ENCODE measurements at regions not wholly inside any gene's neighbourhood (a gene's known extent, or its start where the extent isn't known, plus 50 kb on each side); places are given as distances from the start of the nearest gene placed in this dataset.
A peak's percentile ranks its signal among the peaks of the same experiment; 100 is the strongest.

DNA sequence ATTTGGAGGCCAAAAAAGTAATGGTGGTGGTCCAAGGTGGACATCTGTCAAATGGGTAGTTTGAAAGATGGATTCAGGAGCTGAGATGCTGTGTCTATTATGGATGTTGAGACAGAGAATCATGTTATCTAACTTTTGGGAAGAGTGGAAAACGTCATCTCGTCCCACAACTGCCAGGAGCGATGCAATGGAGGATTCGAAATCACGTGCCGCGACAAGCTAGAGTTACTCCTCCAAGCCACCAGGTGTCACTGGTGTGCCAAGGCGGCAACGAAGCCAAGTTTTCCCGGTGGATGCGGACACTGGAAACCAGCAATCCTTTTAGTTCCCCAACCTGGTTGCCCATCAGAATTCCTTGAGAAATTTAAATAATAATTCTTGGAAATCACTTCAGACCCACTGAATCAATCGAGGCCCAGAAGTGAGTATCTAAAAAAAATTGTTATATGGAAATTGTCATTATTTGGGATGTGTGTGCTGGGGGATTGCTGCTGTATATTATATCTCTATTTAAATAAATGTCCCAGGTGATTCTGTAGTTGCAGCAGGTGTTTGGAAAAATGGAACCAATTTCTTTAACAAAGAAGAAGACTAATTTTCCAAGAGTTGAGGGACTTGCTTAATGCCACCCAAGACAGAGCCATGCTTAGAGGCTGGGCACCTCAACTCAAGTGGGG, 206.1 kb downstream of the HAPSTR1 start:
- peak; percentile 63 for DNase-seq (ENCODE audit: low read depth, low spot score)
- no CpG with 5 or more reads among the region's 12 CpGs for WGBS (ENCODE audit: insufficient coverage, insufficient read length)

DNA sequence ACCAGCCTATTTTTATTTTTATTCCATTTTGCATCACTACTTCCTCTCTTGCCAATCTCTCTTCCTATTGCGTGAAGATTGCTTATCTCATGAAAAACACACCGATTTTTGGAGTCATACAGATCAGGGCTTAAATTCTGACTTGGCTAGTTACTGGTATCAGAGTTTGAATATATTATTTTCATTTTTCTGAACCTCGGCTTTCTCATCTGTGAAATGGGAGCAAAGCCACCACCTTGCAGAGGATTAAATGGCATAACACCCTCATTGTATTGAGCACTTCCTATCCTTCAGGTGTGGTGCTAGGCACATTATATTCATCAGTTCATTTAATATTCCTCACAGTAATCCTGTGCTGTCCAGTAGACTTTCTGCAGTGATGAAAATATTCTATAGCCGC, 208.8 kb downstream of the HAPSTR1 start:
- no peak for DNase-seq (ENCODE audit: low read depth, low spot score)

More for the DNA sequence above, 206.1 kb downstream of the HAPSTR1 start:
- H3K4me1 ChIP-seq (ENCODE audit: control insufficient read depth, insufficient read depth, low read length), result no peaks in the 10 kb centered on the region
- no peaks in the 10 kb centered on the region for H3K9me3 ChIP-seq (ENCODE audit: control insufficient read depth, insufficient read depth, low read length)
- H3K27me3 ChIP-seq (ENCODE audit: control insufficient read depth, insufficient read depth, low read length), result no peaks in the 10 kb centered on the region
- H3K27ac ChIP-seq (ENCODE audit: low read length), result no peak overlapping the region
- H3K36me3 ChIP-seq (ENCODE audit: control insufficient read depth, insufficient read depth, low read length), result no peaks in the 10 kb centered on the region
- no peak overlapping the region for H3K4me3 ChIP-seq (ENCODE audit: low read length)

DNA sequence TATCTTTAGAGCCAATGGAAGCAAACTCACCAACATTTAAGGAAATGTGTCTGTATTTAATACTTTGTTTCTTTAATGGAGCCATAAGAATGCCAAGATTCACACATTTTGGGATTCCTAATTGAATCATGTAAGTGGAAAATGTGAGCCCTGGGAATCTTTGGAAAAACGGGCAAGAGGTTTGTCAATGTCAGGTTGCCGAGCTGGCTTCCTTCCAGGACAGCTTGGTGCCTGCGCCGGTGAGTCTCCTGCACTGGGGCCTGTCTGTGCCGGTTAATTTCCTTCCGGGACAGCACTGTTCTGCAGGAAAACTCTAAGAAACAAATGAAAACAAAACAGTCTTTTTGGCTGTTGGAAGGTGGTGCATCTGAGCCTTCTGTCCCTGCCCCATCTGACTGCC, 210.6 kb downstream of the HAPSTR1 start:
- H3K4me3 ChIP-seq (ENCODE audit: low read length), result no peak overlapping the region
- no CpG with 5 or more reads among the region's 6 CpGs for WGBS (ENCODE audit: insufficient coverage, insufficient read length)
- H3K9me3 ChIP-seq (ENCODE audit: control insufficient read depth, insufficient read depth, low read length), result no peaks in the 10 kb centered on the region

More for the DNA sequence above, 208.8 kb downstream of the HAPSTR1 start:
- no CpG with 5 or more reads among the region's 4 CpGs for WGBS (ENCODE audit: insufficient coverage, insufficient read length)
- Histone ChIP-seq H3K36me3 (ENCODE audit: control insufficient read depth, insufficient read depth, low read length) (no peaks in the 10 kb centered on the region), H3K4me1 (ENCODE audit: control insufficient read depth, insufficient read depth, low read length) (no peaks in the 10 kb centered on the region), H3K9me3 (ENCODE audit: control insufficient read depth, insufficient read depth, low read length) (no peaks in the 10 kb centered on the region), H3K4me3 (ENCODE audit: low read length) (no peak overlapping the region), H3K27me3 (ENCODE audit: control insufficient read depth, insufficient read depth, low read length) (no peaks in the 10 kb centered on the region), H3K27ac (ENCODE audit: low read length) (no peak overlapping the region)

DNA sequence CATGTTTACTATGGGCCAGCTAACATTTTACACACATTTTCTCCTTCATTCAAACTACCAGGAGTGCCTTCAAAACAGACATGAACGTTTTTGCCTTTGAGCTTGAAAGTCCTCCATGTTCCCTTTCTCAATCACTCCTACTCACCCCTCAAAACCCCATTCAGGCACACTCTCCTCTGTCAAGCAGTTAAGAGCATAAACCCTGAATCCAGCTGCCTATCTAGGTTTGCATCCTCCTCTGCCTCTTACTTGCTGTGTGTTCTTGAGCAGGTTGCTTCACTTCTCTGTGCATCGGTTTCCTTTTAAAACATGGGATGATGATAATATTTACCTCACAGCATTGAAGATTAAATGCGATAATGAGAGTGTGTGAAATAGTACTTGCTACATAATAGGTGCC, 215.3 kb downstream of the HAPSTR1 start:
- no peaks in the 10 kb centered on the region for H3K4me1 ChIP-seq (ENCODE audit: control insufficient read depth, insufficient read depth, low read length)
- no CpG with 5 or more reads among the region's 3 CpGs for WGBS (ENCODE audit: insufficient coverage, insufficient read length)
- no peaks in the 10 kb centered on the region for H3K9me3 ChIP-seq (ENCODE audit: control insufficient read depth, insufficient read depth, low read length)
- H3K4me3 ChIP-seq (ENCODE audit: low read length), result no peak overlapping the region
- DNase-seq (ENCODE audit: low read depth, low spot score), result no peak
- H3K36me3 ChIP-seq (ENCODE audit: control insufficient read depth, insufficient read depth, low read length), result no peaks in the 10 kb centered on the region
- H3K27ac ChIP-seq (ENCODE audit: low read length), result no peak overlapping the region
- H3K27me3 ChIP-seq (ENCODE audit: control insufficient read depth, insufficient read depth, low read length), result no peaks in the 10 kb centered on the region

More for the DNA sequence above, 210.6 kb downstream of the HAPSTR1 start:
- no peaks in the 10 kb centered on the region for H3K4me1 ChIP-seq (ENCODE audit: control insufficient read depth, insufficient read depth, low read length)
- H3K27me3 ChIP-seq (ENCODE audit: control insufficient read depth, insufficient read depth, low read length), result no peaks in the 10 kb centered on the region
- no peaks in the 10 kb centered on the region for H3K36me3 ChIP-seq (ENCODE audit: control insufficient read depth, insufficient read depth, low read length)
- H3K27ac ChIP-seq (ENCODE audit: low read length), result no peak overlapping the region
- no peak for DNase-seq (ENCODE audit: low read depth, low spot score)

DNA sequence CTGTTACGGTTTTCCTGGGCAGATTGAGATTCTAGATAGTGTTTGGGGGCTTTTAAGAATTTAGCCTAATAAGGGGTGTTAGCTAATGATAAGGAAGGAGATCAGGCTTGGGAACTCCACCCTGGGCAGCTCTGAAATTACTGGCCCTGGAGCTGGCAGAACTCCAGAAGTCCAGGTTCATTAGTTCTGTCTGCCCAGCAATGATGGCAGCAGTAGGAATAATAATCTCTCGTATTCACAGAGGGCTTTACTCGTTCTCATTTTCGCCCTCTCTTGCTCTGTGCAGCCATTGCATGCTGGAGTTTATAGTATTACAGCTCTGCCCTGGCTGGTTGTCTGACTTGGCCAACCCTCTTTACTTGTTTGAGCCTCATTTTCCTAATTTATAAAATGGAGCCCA, 216.0 kb downstream of the HAPSTR1 start:
- Histone ChIP-seq H3K9me3 (ENCODE audit: control insufficient read depth, insufficient read depth, low read length) (no peaks in the 10 kb centered on the region), H3K27ac (ENCODE audit: low read length) (no peak overlapping the region), H3K36me3 (ENCODE audit: control insufficient read depth, insufficient read depth, low read length) (no peaks in the 10 kb centered on the region), H3K4me1 (ENCODE audit: control insufficient read depth, insufficient read depth, low read length) (no peaks in the 10 kb centered on the region), H3K27me3 (ENCODE audit: control insufficient read depth, insufficient read depth, low read length) (no peaks in the 10 kb centered on the region), H3K4me3 (ENCODE audit: low read length) (no peak overlapping the region)
- DNase-seq (ENCODE audit: low read depth, low spot score), result no peak
- no CpG with 5 or more reads among the region's 4 CpGs for WGBS (ENCODE audit: insufficient coverage, insufficient read length)

DNA sequence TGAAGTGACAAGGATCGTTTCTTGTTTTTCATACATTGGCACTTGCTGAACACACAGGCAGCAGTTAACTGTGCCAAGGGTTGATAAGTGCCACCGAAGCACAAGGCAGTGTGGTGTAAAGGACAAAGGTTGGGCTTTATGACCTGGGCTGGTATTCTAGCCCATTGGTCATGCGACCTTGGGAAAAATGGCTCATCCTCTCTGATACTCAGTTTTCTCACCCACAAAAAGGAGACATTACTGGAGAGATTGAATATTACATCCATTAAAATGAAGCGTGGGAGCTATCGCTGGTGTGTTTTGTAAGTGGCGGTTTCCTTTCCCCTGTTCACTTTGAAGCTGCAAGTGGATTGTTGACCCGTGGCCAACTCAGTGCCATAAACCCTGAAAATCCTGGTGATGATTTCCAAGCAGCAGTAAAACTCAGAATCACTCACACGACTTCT, 216.9 kb downstream of the HAPSTR1 start:
- Histone ChIP-seq H3K4me1 (ENCODE audit: control insufficient read depth, insufficient read depth, low read length) (no peaks in the 10 kb centered on the region), H3K4me3 (ENCODE audit: low read length) (no peak overlapping the region), H3K9me3 (ENCODE audit: control insufficient read depth, insufficient read depth, low read length) (no peaks in the 10 kb centered on the region), H3K27me3 (ENCODE audit: control insufficient read depth, insufficient read depth, low read length) (no peaks in the 10 kb centered on the region), H3K36me3 (ENCODE audit: control insufficient read depth, insufficient read depth, low read length) (no peaks in the 10 kb centered on the region), H3K27ac (ENCODE audit: low read length) (no peak overlapping the region)
- DNase-seq (ENCODE audit: low read depth, low spot score), result no peak
- no CpG with 5 or more reads among the region's 8 CpGs for WGBS (ENCODE audit: insufficient coverage, insufficient read length)

DNA sequence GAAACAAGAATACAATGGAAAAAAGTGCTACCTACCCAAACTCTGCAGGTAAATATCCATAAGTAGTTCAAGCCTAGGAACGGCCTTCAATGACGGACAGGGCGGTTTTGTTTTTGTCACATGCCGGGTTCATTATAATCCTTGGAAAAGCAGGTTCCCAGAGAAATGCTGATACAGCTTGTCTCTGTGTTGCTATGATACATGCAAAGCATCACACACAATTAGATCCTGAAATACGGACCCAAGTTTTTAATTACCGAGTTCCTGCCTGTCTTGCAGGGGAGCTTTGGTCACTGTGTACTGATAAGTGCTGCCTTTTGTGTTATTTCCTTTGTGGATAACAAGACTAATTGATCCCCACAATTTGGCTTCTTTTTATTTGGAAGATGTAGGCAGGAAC, 217.4 kb downstream of the HAPSTR1 start:
- Histone ChIP-seq H3K4me1 (ENCODE audit: control insufficient read depth, insufficient read depth, low read length) (no peaks in the 10 kb centered on the region), H3K27me3 (ENCODE audit: control insufficient read depth, insufficient read depth, low read length) (no peaks in the 10 kb centered on the region), H3K27ac (ENCODE audit: low read length) (no peak overlapping the region), H3K9me3 (ENCODE audit: control insufficient read depth, insufficient read depth, low read length) (no peaks in the 10 kb centered on the region), H3K36me3 (ENCODE audit: control insufficient read depth, insufficient read depth, low read length) (no peaks in the 10 kb centered on the region), H3K4me3 (ENCODE audit: low read length) (no peak overlapping the region)
- DNase-seq (ENCODE audit: low read depth, low spot score), result no peak
- WGBS (ENCODE audit: insufficient coverage, insufficient read length), result no CpG with 5 or more reads among the region's 6 CpGs

DNA sequence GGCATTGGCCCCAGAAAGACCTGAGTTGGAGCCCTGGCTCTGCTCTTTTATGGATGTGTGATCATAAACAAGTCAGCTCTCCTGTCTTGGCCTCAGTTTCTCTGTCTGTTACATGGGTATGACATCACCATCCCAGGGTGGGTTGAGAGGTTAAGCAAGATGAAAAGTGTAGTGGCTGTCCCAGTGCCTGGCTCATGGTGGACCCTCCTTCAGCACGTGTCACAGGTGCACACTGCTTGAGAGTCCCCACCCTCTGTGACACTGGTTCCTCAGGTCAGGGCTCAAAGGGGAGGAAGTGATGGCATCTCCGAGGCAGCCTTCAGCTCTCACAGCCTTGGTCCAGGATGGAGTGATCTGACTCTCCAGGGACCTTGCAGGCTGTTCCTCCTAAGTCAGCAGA, 218.4 kb downstream of the HAPSTR1 start:
- no peaks in the 10 kb centered on the region for H3K9me3 ChIP-seq (ENCODE audit: control insufficient read depth, insufficient read depth, low read length)
- H3K27ac ChIP-seq (ENCODE audit: low read length), result no peak overlapping the region
- no peaks in the 10 kb centered on the region for H3K27me3 ChIP-seq (ENCODE audit: control insufficient read depth, insufficient read depth, low read length)
- DNase-seq (ENCODE audit: low read depth, low spot score), result no peak
- H3K36me3 ChIP-seq (ENCODE audit: control insufficient read depth, insufficient read depth, low read length), result no peaks in the 10 kb centered on the region
- no peaks in the 10 kb centered on the region for H3K4me1 ChIP-seq (ENCODE audit: control insufficient read depth, insufficient read depth, low read length)
- H3K4me3 ChIP-seq (ENCODE audit: low read length), result no peak overlapping the region
- WGBS (ENCODE audit: insufficient coverage, insufficient read length), result no CpG with 5 or more reads among the region's 2 CpGs

DNA sequence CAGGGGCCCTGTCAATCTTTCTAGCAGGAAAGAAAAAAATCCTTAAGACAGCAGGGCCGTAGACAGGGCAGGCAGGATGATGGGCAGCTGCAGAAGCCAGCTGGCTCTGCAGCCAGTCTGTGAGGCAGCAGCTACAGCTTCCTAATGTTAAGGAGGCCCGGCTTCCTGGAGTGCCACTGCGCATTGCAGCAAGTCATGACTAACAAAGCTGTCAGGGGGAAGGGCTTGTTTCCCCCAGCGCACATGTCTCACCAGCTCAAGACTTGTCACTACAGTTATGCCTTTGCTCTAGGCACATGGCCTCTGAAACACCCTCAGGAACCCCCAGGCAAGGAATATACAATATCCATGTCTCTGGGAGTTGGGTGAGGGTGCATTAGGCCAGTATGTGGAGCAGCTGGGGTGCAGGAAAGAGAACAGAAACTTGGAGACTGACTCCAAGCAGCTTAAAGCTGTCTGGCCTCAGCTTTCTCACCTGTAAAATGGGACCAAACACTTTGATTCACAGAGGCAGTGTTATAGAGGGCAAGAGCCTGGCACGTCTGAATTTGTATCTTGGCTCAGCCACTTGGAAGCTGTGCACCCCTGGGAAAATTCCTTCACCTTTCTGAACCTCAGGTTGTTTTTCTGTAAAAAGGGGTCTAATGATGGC, 220.0 kb downstream of the HAPSTR1 start:
- Histone ChIP-seq H3K27me3 (ENCODE audit: control insufficient read depth, insufficient read depth, low read length) (no peaks in the 10 kb centered on the region), H3K4me1 (ENCODE audit: control insufficient read depth, insufficient read depth, low read length) (no peaks in the 10 kb centered on the region), H3K36me3 (ENCODE audit: control insufficient read depth, insufficient read depth, low read length) (no peaks in the 10 kb centered on the region), H3K9me3 (ENCODE audit: control insufficient read depth, insufficient read depth, low read length) (no peaks in the 10 kb centered on the region), H3K27ac (ENCODE audit: low read length) (no peak overlapping the region), H3K4me3 (ENCODE audit: low read length) (no peak overlapping the region)
- DNase-seq (ENCODE audit: low read depth, low spot score), result peak; percentile 16
- WGBS (ENCODE audit: insufficient coverage, insufficient read length), result no CpG with 5 or more reads among the region's 5 CpGs

DNA sequence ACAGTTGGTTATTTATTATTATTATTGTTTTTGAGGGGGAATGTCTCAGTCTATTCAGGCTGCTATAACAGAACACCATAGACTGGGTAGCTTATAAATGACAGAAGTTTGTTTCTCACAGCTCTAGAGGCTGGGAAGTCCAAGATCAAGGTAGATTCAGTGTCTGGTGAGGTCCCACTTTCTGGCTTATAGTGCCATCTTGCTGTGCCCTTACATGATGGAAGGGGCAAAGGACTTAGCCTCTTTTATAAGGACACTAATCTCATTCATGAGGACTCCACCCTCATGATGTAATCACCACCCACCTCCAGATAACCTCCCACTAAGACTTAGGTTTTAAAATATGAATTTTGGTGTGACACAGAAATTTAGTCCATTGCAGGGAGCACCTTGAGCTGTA, 224.6 kb downstream of the HAPSTR1 start:
- Histone ChIP-seq H3K4me1 (ENCODE audit: control insufficient read depth, insufficient read depth, low read length) (no peaks in the 10 kb centered on the region), H3K27ac (ENCODE audit: low read length) (no peak overlapping the region), H3K9me3 (ENCODE audit: control insufficient read depth, insufficient read depth, low read length) (no peaks in the 10 kb centered on the region), H3K36me3 (ENCODE audit: control insufficient read depth, insufficient read depth, low read length) (no peaks in the 10 kb centered on the region), H3K27me3 (ENCODE audit: control insufficient read depth, insufficient read depth, low read length) (no peaks in the 10 kb centered on the region), H3K4me3 (ENCODE audit: low read length) (no peak overlapping the region)
- DNase-seq (ENCODE audit: low read depth, low spot score), result no peak

DNA sequence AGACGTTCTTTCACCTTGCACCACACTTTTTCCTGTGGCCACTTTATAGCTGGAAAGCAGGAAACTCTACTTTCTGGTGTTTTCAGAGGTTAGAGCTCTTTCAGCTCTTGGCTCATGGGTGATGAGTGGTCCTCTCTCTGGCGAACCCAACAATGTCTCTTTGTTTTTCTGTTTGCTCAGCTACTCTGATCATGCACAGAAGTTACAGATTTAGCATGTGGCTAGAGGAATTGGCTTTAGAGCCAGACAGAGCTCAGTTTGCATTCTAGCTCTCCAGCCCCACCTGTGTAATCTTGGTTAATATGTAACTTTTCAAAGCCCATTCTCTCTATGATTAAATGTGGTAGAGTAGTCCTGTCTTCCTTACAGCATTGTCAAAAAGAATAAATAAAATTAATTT, 225.2 kb downstream of the HAPSTR1 start:
- no peak for DNase-seq (ENCODE audit: low read depth, low spot score)
- Histone ChIP-seq H3K27me3 (ENCODE audit: control insufficient read depth, insufficient read depth, low read length) (no peaks in the 10 kb centered on the region), H3K4me1 (ENCODE audit: control insufficient read depth, insufficient read depth, low read length) (no peaks in the 10 kb centered on the region), H3K27ac (ENCODE audit: low read length) (no peak overlapping the region), H3K9me3 (ENCODE audit: control insufficient read depth, insufficient read depth, low read length) (no peaks in the 10 kb centered on the region), H3K36me3 (ENCODE audit: control insufficient read depth, insufficient read depth, low read length) (no peaks in the 10 kb centered on the region), H3K4me3 (ENCODE audit: low read length) (no peak overlapping the region)
- WGBS (ENCODE audit: insufficient coverage, insufficient read length), result no CpG with 5 or more reads among the region's 2 CpGs
